PFSK-1 (cell line): ENCODE measurements at regions not wholly inside any gene's neighbourhood (a gene's known extent, or its start where the extent isn't known, plus 50 kb on each side); places are given as distances from the start of the nearest gene placed in this dataset.

ENCODE experiments used
- FOXP2 ChIP-seq: optimal IDR thresholded peaks from 2 replicates; pipeline ENCODE3; 2011; ENCODE audit warnings: borderline replicate concordance, control low read depth, inconsistent platforms; ENCODE audit not compliant: insufficient read depth; ENCODE audit errors: extremely low read length, extremely low read depth
- POLR2AphosphoS5 ChIP-seq: IDR thresholded peaks from 2 replicates; pipeline ENCODE4 v1.6.1; 2012; ENCODE audit warnings: low read depth, mild to moderate bottlenecking, control low read depth, low read length, moderate library complexity
- SIN3A ChIP-seq: IDR thresholded peaks from 2 replicates; pipeline ENCODE4 v1.6.1; 2012; ENCODE audit warnings: mild to moderate bottlenecking, low read length, moderate library complexity, borderline replicate concordance; ENCODE audit not compliant: insufficient read depth
- TAF1 ChIP-seq: IDR thresholded peaks from 2 replicates; pipeline ENCODE4 v1.6.1; 2012; ENCODE audit warnings: low read length, control low read depth, borderline replicate concordance; ENCODE audit not compliant: insufficient read depth
- TF ChIP-seq, protein P1 (sequence below), 2 experiments: IDR thresholded peaks; 2 replicates each; pipeline versions ENCODE4 v1.6.1 to v1.8.0; 2011 to 2012; ENCODE audit warnings: low read depth in 2 of 2, low read length in 2 of 2, control low read depth in 1 of 2, inconsistent platforms in 1 of 2, mild to moderate bottlenecking in 1 of 2, moderate library complexity in 1 of 2; ENCODE audit not compliant: insufficient read depth in 1 of 2

DNA sequence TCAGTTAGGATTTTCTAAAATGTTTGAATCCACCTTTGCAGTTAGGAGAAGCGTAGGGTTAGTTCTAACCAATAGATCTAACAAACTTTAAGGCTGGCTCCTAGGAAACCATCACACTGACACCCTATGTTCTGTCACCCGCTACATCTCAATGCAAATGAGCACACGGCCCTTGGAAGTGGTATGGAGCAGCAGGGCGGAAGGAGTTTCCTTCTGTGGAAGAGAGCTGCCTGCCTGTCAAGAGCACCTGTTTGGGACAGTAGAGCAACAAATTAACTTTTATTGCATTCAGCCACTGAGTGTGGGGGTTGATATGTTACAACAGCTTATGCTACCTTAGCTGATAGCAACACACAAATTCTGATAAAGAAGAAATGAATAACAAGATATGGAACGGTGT, 306.9 kb upstream of the RAB6C start:
- TF ChIP-seq FOXP2 (no peak), POLR2AphosphoS5 (no peak)
- TF ChIP-seq, protein P1, sequence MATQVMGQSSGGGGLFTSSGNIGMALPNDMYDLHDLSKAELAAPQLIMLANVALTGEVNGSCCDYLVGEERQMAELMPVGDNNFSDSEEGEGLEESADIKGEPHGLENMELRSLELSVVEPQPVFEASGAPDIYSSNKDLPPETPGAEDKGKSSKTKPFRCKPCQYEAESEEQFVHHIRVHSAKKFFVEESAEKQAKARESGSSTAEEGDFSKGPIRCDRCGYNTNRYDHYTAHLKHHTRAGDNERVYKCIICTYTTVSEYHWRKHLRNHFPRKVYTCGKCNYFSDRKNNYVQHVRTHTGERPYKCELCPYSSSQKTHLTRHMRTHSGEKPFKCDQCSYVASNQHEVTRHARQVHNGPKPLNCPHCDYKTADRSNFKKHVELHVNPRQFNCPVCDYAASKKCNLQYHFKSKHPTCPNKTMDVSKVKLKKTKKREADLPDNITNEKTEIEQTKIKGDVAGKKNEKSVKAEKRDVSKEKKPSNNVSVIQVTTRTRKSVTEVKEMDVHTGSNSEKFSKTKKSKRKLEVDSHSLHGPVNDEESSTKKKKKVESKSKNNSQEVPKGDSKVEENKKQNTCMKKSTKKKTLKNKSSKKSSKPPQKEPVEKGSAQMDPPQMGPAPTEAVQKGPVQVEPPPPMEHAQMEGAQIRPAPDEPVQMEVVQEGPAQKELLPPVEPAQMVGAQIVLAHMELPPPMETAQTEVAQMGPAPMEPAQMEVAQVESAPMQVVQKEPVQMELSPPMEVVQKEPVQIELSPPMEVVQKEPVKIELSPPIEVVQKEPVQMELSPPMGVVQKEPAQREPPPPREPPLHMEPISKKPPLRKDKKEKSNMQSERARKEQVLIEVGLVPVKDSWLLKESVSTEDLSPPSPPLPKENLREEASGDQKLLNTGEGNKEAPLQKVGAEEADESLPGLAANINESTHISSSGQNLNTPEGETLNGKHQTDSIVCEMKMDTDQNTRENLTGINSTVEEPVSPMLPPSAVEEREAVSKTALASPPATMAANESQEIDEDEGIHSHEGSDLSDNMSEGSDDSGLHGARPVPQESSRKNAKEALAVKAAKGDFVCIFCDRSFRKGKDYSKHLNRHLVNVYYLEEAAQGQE (IDR thresholded peaks at IDR 0.05; ENCODE audit: insufficient read depth in 1 of 2, low read depth in 2 of 2, low read length in 2 of 2) = no peak

DNA sequence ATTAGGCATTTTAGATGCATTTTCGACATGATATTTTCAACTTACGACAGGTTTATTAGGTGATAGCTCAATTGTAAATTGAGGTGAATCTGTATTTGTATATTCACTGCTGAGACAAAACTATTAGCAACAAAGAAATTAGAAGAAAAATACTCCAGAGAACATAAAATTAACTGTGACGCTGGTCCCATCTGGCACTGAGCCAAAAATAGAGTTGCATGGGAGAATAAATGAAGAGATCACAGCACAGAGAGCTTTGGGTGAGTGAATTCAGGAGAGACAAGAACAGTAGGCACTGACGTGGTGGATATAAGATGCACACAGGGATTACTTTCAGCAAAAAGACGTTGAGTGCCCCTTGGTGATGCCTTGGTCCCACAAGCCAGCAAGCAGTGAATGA, 306.2 kb upstream of the RAB6C start:
- TF ChIP-seq TAF1 (no peak), POLR2AphosphoS5 (no peak), SIN3A (no peak), FOXP2 (no peak)
- TF ChIP-seq, protein P1 (IDR thresholded peaks at IDR 0.05; ENCODE audit: insufficient read depth in 1 of 2, low read depth in 2 of 2, low read length in 2 of 2) = no peak

DNA sequence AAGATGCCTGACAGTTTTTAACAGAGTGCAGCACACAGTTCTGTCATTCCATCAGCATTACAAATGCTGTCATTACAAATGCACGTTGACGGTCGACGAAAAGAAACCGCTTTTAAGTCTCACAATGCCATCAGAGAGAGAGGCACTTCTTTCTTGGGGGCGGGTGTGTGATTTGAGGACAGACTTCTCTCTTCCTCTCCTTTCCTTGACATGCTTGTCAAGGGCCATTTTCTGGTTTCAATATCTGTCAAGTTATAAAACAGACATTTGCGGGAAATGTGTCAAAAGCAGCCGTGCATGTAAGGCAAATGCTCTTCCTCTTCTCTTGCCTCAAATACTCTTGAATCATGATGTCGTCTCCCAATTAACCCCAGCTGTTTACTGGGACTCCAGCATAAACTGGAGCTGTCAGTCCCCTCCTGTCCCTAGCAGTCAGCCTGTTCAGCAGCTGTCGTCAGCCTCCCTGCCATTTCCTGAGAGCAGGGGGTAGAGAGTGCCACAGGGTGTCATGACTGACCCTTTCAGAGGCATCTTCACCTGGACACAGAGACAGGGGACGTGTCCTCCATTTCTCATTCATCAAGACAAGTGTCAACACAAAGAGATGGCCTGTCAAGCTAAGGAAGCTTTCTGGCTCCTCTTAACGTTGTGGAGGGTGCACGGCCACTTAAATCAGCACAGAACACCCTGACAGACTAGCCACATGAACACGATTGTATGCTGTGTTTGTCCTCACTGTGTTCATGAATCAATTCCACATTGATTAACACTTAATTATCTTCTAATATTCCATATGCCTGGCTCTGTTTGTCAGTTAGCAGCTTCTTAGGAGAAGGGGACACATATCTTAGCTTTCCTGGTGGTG, 305.4 kb upstream of the RAB6C start:
- TF ChIP-seq POLR2AphosphoS5 (no peak), TAF1 (no peak)

DNA sequence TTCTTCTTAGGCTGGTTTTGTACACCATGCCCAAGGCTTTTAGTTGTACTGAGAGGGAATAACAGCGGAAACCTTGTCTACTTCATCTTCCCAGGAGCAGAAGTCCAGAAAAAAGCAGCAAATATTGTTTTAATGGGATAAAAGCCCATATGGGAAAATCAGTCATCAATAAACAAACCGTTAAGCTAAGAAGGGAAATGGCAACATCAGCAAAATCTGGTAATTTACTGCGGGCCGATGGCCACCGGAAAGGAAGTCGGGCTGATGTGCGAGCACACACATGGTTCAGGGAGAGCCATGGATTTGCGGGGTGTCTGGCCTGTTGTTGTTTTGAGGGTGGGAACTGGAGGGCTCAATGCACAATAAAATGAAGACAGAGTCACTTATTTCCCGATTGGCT, 300.7 kb upstream of the RAB6C start:
- TF ChIP-seq, protein P1 (IDR thresholded peaks at IDR 0.05; ENCODE audit: insufficient read depth in 1 of 2, low read depth in 2 of 2, low read length in 2 of 2) = no peak
- TF ChIP-seq POLR2AphosphoS5 (no peak), TAF1 (no peak), FOXP2 (no peak), SIN3A (no peak)

DNA sequence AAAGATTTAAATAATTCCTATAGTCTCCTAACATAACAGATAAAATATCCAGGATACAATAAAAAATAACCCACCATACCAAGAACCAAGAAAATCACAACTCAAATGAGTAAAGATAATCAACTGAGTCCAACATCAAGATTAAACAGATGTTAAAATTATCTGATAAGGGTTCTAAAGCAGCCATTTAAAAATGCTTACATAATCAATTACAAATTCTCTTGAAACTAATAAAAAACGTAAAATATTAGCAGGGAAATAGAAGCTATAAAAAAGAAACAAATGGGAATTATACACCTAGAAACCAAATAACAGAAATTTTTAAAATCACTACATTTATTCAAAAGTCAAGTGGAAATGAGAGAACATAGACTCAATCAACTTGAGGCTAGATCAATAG, 297.7 kb upstream of the RAB6C start:
- TF ChIP-seq FOXP2 (no peak), TAF1 (no peak), POLR2AphosphoS5 (no peak), SIN3A (no peak)
- TF ChIP-seq, protein P1 (IDR thresholded peaks at IDR 0.05; ENCODE audit: insufficient read depth in 1 of 2, low read depth in 2 of 2, low read length in 2 of 2) = no peak
